ENCODE measurements at regions not wholly inside any gene's neighbourhood (a gene's known extent, or its start where the extent isn't known, plus 50 kb on each side); places are given as distances from the start of the nearest gene placed in this dataset.
A peak's percentile ranks its signal among the peaks of the same experiment; 100 is the strongest.

DNA sequence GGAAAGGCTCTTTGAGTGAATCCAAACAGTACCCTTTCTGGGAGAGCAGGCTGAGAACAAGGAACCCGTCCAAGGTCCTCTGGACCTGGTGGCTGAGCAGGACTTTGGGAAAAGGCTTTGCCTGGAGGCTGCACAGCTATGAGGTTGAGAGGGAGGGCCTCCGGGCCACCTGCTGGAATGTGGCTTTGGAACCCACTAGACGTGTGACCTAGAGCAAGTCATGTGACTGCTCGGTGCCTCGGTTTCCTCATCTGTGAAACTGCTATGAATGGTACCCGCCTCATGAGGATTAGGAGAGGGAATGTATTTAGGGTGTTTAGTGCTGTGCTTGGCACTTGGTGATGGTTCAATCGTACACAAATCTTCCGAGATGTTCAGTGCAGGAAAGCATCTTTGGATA is 50.4 kb downstream of the HAPSTR1 start:
- TF ChIP-seq SPI1 (IDR thresholded peaks at IDR 0.05; ENCODE audit: low read depth, low read length), result no peak
- TF ChIP-seq TAF1 (IDR thresholded peaks at IDR 0.05; ENCODE audit: low read depth, low read length), result no peak
- no peak for TF ChIP-seq PAX5 (IDR thresholded peaks at IDR 0.05; ENCODE audit: insufficient read depth, low read length, severe bottlenecking)
- no peak for TF ChIP-seq POLR2AphosphoS5 (IDR thresholded peaks at IDR 0.05; ENCODE audit: low read depth, low read length)
- no peak for TF ChIP-seq POLR2A (IDR thresholded peaks at IDR 0.05; ENCODE audit: low read depth, low read length)
- TF ChIP-seq POU2F2 (IDR thresholded peaks at IDR 0.05; ENCODE audit: low read depth, low read length), result no peak
- DNase-seq (ENCODE audit: insufficient read length, low spot score) (no peak), FAIRE-seq (no peak)

GRCh38 chr16:9144106-9144505 is 52.7 kb downstream of the HAPSTR1 start:
- no peak for FAIRE-seq

GRCh38 chr16:9148374-9149015 is 57.1 kb downstream of the HAPSTR1 start:
- TF ChIP-seq POLR2A (IDR thresholded peaks at IDR 0.05; ENCODE audit: low read depth, low read length) (no peak), POLR2AphosphoS5 (IDR thresholded peaks at IDR 0.05; ENCODE audit: low read depth, low read length) (no peak), POU2F2 (IDR thresholded peaks at IDR 0.05; ENCODE audit: low read depth, low read length) (no peak), SPI1 (IDR thresholded peaks at IDR 0.05; ENCODE audit: low read depth, low read length) (no peak), PAX5 (IDR thresholded peaks at IDR 0.05; ENCODE audit: insufficient read depth, low read length, severe bottlenecking) (no peak), TAF1 (IDR thresholded peaks at IDR 0.05; ENCODE audit: low read depth, low read length) (no peak)
- DNase-seq (ENCODE audit: insufficient read length, low spot score) (no peak), FAIRE-seq (no peak)

More at GRCh38 chr16:9144106-9144505, 52.7 kb downstream of the HAPSTR1 start:
- TF ChIP-seq PAX5 (IDR thresholded peaks at IDR 0.05; ENCODE audit: insufficient read depth, low read length, severe bottlenecking) (no peak), POLR2AphosphoS5 (IDR thresholded peaks at IDR 0.05; ENCODE audit: low read depth, low read length) (no peak)
- DNase-seq (ENCODE audit: insufficient read length, low spot score), result no peak

- TF ChIP-seq POLR2A (IDR thresholded peaks at IDR 0.05; ENCODE audit: low read depth, low read length), result no peak
- TF ChIP-seq POLR2AphosphoS5 (IDR thresholded peaks at IDR 0.05; ENCODE audit: low read depth, low read length), result no peak
- no peak for TF ChIP-seq SPI1 (IDR thresholded peaks at IDR 0.05; ENCODE audit: low read depth, low read length)
- DNase-seq (ENCODE audit: insufficient read length, low spot score), result no peak
- no peak for FAIRE-seq
These were observed 59.6 kb downstream of the HAPSTR1 start for GRCh38 chr16:9151074-9151473.

DNA sequence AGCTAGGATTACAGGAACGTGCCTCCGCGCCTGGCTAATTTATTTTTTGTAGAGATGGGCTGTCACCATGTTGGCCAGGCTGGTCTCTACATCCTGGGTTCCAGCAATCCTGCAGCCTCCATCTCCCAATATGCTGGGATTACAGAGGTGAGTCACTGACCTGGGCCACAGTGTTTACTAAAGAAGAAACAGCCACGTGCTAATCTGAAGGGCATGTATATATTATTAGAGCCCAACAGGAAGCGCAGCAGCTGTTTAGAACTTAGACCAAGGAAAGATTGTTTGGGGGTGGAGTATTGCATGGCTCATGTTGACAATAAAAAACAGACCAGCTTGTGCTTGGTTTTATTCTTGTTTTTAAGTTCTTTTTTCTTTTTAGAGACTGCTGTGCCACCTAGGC is 60.2 kb downstream of the HAPSTR1 start:
- FAIRE-seq (no peak), DNase-seq (ENCODE audit: insufficient read length, low spot score) (no peak)
- no peak for TF ChIP-seq TAF1 (IDR thresholded peaks at IDR 0.05; ENCODE audit: low read depth, low read length)
- no peak for TF ChIP-seq POU2F2 (IDR thresholded peaks at IDR 0.05; ENCODE audit: low read depth, low read length)
- no peak for TF ChIP-seq SPI1 (IDR thresholded peaks at IDR 0.05; ENCODE audit: low read depth, low read length)
- TF ChIP-seq POLR2AphosphoS5 (IDR thresholded peaks at IDR 0.05; ENCODE audit: low read depth, low read length), result no peak
- no peak for TF ChIP-seq POLR2A (IDR thresholded peaks at IDR 0.05; ENCODE audit: low read depth, low read length)
- TF ChIP-seq PAX5 (IDR thresholded peaks at IDR 0.05; ENCODE audit: insufficient read depth, low read length, severe bottlenecking), result no peak

DNA sequence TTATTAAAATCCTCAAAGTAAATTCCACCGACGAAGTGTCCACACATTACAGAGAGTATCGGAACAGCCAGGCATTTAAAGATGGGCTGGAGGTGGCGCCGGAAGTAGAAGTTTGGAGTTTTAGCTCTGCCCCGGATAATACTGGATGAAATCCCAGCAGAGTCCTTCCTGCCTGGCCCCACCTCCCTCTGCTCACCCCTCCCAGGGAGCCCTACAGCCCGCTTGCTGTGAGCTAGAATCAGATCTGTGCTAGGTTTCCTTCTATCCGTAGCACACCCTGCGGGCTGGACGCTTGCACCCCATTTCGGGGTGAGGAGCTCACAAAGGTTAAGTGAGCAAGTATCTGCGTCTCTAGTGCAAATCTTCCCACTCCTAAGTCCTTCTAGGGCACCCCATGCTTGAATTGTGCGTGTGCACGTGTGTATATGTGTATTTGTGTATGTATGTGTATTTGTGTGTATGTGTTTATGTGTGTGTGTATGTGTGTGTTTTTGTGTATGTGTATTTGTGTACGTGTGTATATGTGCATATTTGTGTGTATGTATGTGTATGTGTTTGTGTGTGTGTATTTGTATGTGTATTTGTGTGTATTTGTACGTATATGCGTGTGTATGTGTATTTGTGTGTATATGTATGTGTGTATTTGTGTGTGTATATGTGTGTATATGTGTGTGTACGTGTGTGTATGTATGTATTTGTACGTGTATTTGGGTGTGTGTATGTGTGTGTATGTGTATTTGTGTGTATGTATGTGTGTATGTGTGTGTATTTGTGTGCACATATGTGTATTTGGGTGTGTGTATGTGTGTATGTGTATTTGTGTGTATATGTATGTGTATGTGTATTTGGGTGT is 61.4 kb downstream of the HAPSTR1 start:
- DNase-seq (ENCODE audit: insufficient read length, low spot score) (no peak), FAIRE-seq (no peak)
- TF ChIP-seq TAF1 (IDR thresholded peaks at IDR 0.05; ENCODE audit: low read depth, low read length), result no peak
- TF ChIP-seq POU2F2 (IDR thresholded peaks at IDR 0.05; ENCODE audit: low read depth, low read length), result no peak
- TF ChIP-seq POLR2AphosphoS5 (IDR thresholded peaks at IDR 0.05; ENCODE audit: low read depth, low read length), result no peak
- no peak for TF ChIP-seq PAX5 (IDR thresholded peaks at IDR 0.05; ENCODE audit: insufficient read depth, low read length, severe bottlenecking)
- no peak for TF ChIP-seq POLR2A (IDR thresholded peaks at IDR 0.05; ENCODE audit: low read depth, low read length)
- TF ChIP-seq SPI1 (IDR thresholded peaks at IDR 0.05; ENCODE audit: low read depth, low read length), result no peak

DNA sequence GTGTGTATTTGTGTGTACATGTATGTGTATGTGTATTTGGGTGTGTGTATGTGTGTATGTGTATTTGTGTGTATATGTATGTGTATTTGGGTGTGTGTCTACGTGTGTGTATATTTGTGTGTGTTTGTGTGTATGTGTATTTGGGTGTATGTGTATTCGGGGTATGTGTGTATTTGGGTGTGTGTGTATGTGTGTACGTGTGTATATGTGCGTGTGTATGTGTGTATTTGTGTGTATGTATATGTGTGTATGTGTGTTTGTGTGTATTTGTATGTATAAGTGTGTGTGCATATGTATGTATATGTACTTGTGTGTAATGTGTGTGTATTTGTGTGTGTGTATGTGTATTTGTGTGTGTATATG is 62.0 kb downstream of the HAPSTR1 start:
- DNase-seq (ENCODE audit: insufficient read length, low spot score) (no peak), FAIRE-seq (peak; percentile 79)
- TF ChIP-seq POLR2A (IDR thresholded peaks at IDR 0.05; ENCODE audit: low read depth, low read length), result no peak
- TF ChIP-seq SPI1 (IDR thresholded peaks at IDR 0.05; ENCODE audit: low read depth, low read length), result no peak
- no peak for TF ChIP-seq TAF1 (IDR thresholded peaks at IDR 0.05; ENCODE audit: low read depth, low read length)
- TF ChIP-seq POLR2AphosphoS5 (IDR thresholded peaks at IDR 0.05; ENCODE audit: low read depth, low read length), result no peak
- no peak for TF ChIP-seq PAX5 (IDR thresholded peaks at IDR 0.05; ENCODE audit: insufficient read depth, low read length, severe bottlenecking)
- TF ChIP-seq POU2F2 (IDR thresholded peaks at IDR 0.05; ENCODE audit: low read depth, low read length), result no peak

GRCh38 chr16:9154567-9155410 is 63.3 kb downstream of the HAPSTR1 start:
- FAIRE-seq (no peak), DNase-seq (ENCODE audit: insufficient read length, low spot score) (no peak)
- TF ChIP-seq POLR2A (IDR thresholded peaks at IDR 0.05; ENCODE audit: low read depth, low read length) (no peak), SPI1 (IDR thresholded peaks at IDR 0.05; ENCODE audit: low read depth, low read length) (no peak), PAX5 (IDR thresholded peaks at IDR 0.05; ENCODE audit: insufficient read depth, low read length, severe bottlenecking) (no peak), POU2F2 (IDR thresholded peaks at IDR 0.05; ENCODE audit: low read depth, low read length) (no peak), TAF1 (IDR thresholded peaks at IDR 0.05; ENCODE audit: low read depth, low read length) (no peak), POLR2AphosphoS5 (IDR thresholded peaks at IDR 0.05; ENCODE audit: low read depth, low read length) (no peak)

DNA sequence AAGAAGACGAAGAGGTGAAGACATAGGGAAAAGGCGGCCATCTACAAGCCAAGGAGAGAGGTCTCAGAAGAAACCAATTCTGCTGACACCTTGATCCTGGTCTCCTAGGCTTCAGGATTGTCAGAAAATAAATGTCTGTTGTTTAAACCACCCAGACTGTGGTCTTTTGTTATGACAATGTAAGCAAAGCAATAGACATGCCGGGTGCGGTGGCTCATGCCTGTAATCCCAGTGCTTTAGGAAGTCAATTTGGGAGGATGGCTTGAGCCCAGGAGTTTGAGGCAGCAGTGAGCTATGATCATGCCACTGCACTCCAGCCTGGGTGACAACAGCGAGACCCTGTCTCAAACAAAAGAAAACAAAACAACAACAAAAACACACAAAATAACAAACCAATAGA is 64.4 kb downstream of the HAPSTR1 start:
- no peak for DNase-seq (ENCODE audit: insufficient read length, low spot score)

More for the DNA sequence above, 64.4 kb downstream of the HAPSTR1 start:
- no peak for FAIRE-seq
- TF ChIP-seq TAF1 (IDR thresholded peaks at IDR 0.05; ENCODE audit: low read depth, low read length) (no peak), POLR2A (IDR thresholded peaks at IDR 0.05; ENCODE audit: low read depth, low read length) (no peak)

All from GM12891 (cell line).